OCI-LY1 (cell line): ENCODE measurements at regions not wholly inside any gene's neighbourhood (a gene's known extent, or its start where the extent isn't known, plus 50 kb on each side); places are given as distances from the start of the nearest gene placed in this dataset.

Experiments
- H2AFZ ChIP-seq: fragments of 200-600 bp; sonication (generic), shearing (Covaris generic); 2 replicates; pipeline ENCODE4 v1.6.0; 2014; ENCODE audit warnings: antibody characterized with exemption, mild to moderate bottlenecking, low read length
- H3F3A ChIP-seq: fragments of 200-600 bp; sonication (generic), shearing (Covaris generic); 2 replicates; pipeline ENCODE4 v1.6.0; 2014; ENCODE audit warnings: mild to moderate bottlenecking, antibody characterized with exemption, low read length, moderate library complexity; ENCODE audit not compliant: insufficient read depth
- H3K27ac ChIP-seq: fragments of 200-600 bp; sonication (generic); 2 replicates; pipeline ENCODE4 v1.5.1; 2014; ENCODE audit warnings: low read length, mixed run types, mild to moderate bottlenecking, low read depth; ENCODE audit not compliant: poor library complexity, severe bottlenecking
- H3K27me3 ChIP-seq: fragments of 200-600 bp; sonication (generic); 2 replicates; pipeline ENCODE4 v1.6.0; 2014; ENCODE audit warnings: antibody characterized with exemption, mild to moderate bottlenecking, low read length, moderate library complexity; ENCODE audit not compliant: insufficient read depth
- H3K36me3 ChIP-seq: fragments of 200-600 bp; sonication (generic); 2 replicates; pipeline ENCODE4 v1.6.1; 2014; ENCODE audit warnings: mild to moderate bottlenecking, antibody characterized with exemption, low read length, moderate library complexity, mixed read lengths; ENCODE audit not compliant: insufficient read depth
- H3K4me1 ChIP-seq: fragments of 200-600 bp; sonication (generic); 2 replicates; pipeline ENCODE4 v1.5.1; 2014; ENCODE audit warnings: mild to moderate bottlenecking, low read length, moderate library complexity; ENCODE audit not compliant: insufficient read depth, severe bottlenecking
- H3K4me2 ChIP-seq: fragments of 200-600 bp; sonication (generic), shearing (Covaris generic); 2 replicates; pipeline ENCODE4 v1.6.1; 2014; ENCODE audit warnings: low read length
- H3K4me3 ChIP-seq: fragments of 200-600 bp; sonication (generic); 2 replicates; pipeline ENCODE4 v1.5.1; 2014; ENCODE audit warnings: low read length, low read depth, mild to moderate bottlenecking, mixed read lengths; ENCODE audit not compliant: poor library complexity, severe bottlenecking
- H3K79me2 ChIP-seq: fragments of 200-600 bp; shearing (Covaris generic); 2 replicates; pipeline ENCODE4 v1.6.1; 2016; ENCODE audit warnings: mixed run types, low read length, mixed read lengths; ENCODE audit not compliant: insufficient read depth
- H3K9ac ChIP-seq: fragments of 200-600 bp; sonication (generic), shearing (Covaris generic); 2 replicates; pipeline ENCODE4 v1.6.1; 2014; ENCODE audit warnings: mild to moderate bottlenecking, low read length, mixed read lengths
- H3K9me2 ChIP-seq: fragments of 200-600 bp; sonication (generic), shearing (Covaris generic); 2 replicates; pipeline ENCODE4 v1.6.1; 2014; ENCODE audit warnings: low read depth, mild to moderate bottlenecking, low read length, mixed read lengths
- H3K9me3 ChIP-seq: fragments of 200-600 bp; shearing (Covaris generic); 2 replicates; pipeline ENCODE4 v1.6.1; 2014; ENCODE audit warnings: low read length, mixed read lengths
- H4K20me1 ChIP-seq: fragments of 200-600 bp; sonication (generic), shearing (Covaris generic); 2 replicates; pipeline ENCODE4 v1.6.0; 2016; ENCODE audit warnings: mild to moderate bottlenecking, low read length; ENCODE audit not compliant: insufficient read depth
- CTCF ChIP-seq: fragments of 200-600 bp; sonication (generic), shearing (Covaris generic); IDR thresholded peaks from 2 replicates; pipeline ENCODE4 v1.5.1; 2017; ENCODE audit warnings: mild to moderate bottlenecking, antibody characterized with exemption, low read length, moderate library complexity, mixed read lengths
- EZH2 ChIP-seq: fragments of 200-600 bp; sonication (generic), shearing (Covaris generic); IDR thresholded peaks from 2 replicates; pipeline ENCODE4 v1.8.0; 2017; ENCODE audit warnings: borderline replicate concordance, mixed run types, mild to moderate bottlenecking, antibody characterized with exemption, low read length, moderate library complexity, mixed read lengths

- TF ChIP-seq EZH2: no peak
- no peak for TF ChIP-seq CTCF
- Histone ChIP-seq H3K36me3 (no peaks in the 10 kb centered on the region), H3K4me1 (no peaks in the 10 kb centered on the region)
These were observed 1154.7 kb downstream of the DTWD2 start for GRCh38 chr5:117833691-117834090.

GRCh38 chr5:117829646-117830045 lies 1158.7 kb downstream of the DTWD2 start:
- Histone ChIP-seq H3K36me3 (no peaks in the 10 kb centered on the region), H3K79me2 (no peaks in the 10 kb centered on the region), H2AFZ (no peak overlapping the region), H3K4me2 (no peak overlapping the region), H4K20me1 (no peaks in the 10 kb centered on the region), H3K9ac (no peak overlapping the region), H3K9me3 (no peaks in the 10 kb centered on the region), H3K4me3 (no peak overlapping the region), H3K9me2 (no peaks in the 10 kb centered on the region), H3K27me3 (no peaks in the 10 kb centered on the region), H3F3A (no peaks in the 10 kb centered on the region), H3K4me1 (no peaks in the 10 kb centered on the region), H3K27ac (no peak overlapping the region)
- TF ChIP-seq CTCF (no peak), EZH2 (no peak)

More at GRCh38 chr5:117833691-117834090, 1154.7 kb downstream of the DTWD2 start:
- Histone ChIP-seq H3K9me3 (no peaks in the 10 kb centered on the region), H3K9ac (no peak overlapping the region), H3K9me2 (no peaks in the 10 kb centered on the region), H3K79me2 (no peaks in the 10 kb centered on the region), H3K27ac (no peak overlapping the region), H2AFZ (no peak overlapping the region), H4K20me1 (no peaks in the 10 kb centered on the region), H3K27me3 (no peaks in the 10 kb centered on the region), H3K4me3 (no peak overlapping the region), H3F3A (no peaks in the 10 kb centered on the region), H3K4me2 (no peak overlapping the region)

GRCh38 chr5:117813850-117814249 lies 1174.5 kb downstream of the DTWD2 start:
- no peaks in the 10 kb centered on the region for H3K79me2 ChIP-seq
- TF ChIP-seq EZH2 (no peak), CTCF (no peak)
- H3F3A ChIP-seq: no peaks in the 10 kb centered on the region
- no peaks in the 10 kb centered on the region for H3K4me1 ChIP-seq
- no peak overlapping the region for H2AFZ ChIP-seq
- H3K27ac ChIP-seq: no peak overlapping the region
- no peak overlapping the region for H3K4me2 ChIP-seq
- no peak overlapping the region for H3K4me3 ChIP-seq
- no peaks in the 10 kb centered on the region for H4K20me1 ChIP-seq
- no peaks in the 10 kb centered on the region for H3K9me2 ChIP-seq
- no peak overlapping the region for H3K9ac ChIP-seq
- H3K27me3 ChIP-seq: no peaks in the 10 kb centered on the region
- H3K36me3 ChIP-seq: no peaks in the 10 kb centered on the region
- no peaks in the 10 kb centered on the region for H3K9me3 ChIP-seq
